ENCODE measurements at regions not wholly inside any gene's neighbourhood (a gene's known extent, or its start where the extent isn't known, plus 50 kb on each side); places are given as distances from the start of the nearest gene placed in this dataset.
"Not testable (repeated sequence)": the region's sequence is repeated elsewhere in the genome, so short reads cannot be mapped to it uniquely, and the experiment has no call there.

DNA sequence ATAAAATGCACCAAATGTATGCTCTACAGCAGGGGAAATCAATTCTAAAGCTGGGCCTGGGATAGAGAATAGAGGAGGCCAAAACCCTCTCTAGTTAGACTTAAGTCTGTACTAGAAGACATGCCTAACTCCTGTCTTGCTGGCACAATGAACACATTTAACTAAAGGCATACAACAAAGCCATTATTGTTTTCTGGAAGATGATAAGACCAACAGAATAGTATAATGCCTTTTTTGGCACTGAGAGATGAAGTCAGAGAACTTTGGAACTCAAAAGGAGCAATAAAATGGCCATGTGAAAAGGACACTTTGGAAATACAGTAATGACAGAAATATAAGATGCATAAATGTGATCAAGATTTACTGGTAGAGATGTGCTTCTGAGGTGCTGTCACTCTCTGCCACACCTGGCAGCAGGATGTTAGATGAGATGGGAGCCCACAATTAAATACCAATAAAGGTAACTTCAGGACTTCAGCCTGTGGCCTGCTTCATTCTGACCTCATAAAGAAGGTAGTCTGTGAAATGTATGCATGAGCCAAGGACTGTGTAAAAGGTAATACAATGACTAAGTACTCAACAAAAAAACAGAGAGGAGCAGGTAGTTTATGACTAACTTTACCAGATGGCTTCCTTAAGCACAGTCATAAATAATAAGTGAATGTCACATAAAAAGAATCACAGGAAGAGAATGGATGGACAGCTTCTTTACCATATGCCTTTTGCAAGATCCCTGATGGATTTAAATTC lies 333.4 kb downstream of the BCKDHB start:
- no peak for FAIRE-seq

DNA sequence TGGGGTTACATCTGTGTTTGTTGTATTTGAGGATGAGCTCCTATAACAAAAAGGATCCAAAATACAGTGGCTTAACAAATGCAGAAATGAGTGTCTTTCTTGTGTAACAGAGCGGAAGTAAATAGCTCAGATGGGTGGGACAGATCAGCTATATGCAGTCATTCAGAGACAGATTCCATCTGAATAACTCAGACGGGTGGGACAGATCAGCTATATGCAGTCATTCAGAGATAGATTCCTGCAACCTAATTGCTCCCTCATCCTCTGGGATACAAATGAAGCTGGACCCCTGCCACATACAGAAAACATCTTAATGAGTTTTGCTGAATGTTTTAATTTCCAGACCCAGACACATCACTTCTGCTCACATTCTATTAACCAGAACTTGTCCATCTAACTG lies 332.3 kb downstream of the BCKDHB start:
- FAIRE-seq = no peak

DNA sequence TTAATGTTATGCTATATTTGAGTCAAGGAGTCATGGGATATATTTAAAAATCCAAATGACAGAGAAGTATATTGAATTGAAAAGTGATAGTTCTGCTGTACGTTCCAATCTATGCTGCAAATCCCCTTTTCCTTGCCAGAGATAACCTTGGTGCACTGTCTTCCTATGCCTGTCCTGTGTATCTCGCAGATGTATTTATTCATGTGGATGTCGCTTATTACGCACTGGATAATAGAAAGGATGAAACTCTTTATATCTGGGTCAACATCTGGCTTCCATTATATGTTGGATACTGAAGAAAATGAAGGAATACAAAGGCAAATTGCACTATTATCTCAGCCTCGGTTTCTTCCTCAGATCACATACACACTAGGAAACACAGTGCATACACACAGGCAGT lies 331.3 kb downstream of the BCKDHB start:
- FAIRE-seq = no peak

DNA sequence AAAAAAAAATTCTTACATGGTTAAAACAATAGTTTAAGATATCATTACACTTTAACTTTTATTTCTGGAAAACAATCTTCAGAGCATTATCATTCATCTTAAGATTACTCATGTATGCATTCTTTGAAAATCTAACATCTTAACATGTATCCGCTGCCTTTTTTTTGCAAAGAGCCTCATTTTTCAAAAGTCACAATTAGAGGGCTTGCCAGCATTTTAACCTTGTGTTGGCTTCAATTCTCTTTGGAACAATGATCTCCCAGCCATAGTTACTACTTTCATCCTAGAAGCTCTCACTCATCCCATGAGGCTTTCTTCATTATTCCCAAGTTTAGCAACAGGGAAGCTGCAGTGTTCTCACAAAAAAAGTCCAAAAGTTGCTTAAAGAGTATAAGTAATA lies 330.8 kb downstream of the BCKDHB start:
- no peak for FAIRE-seq

DNA sequence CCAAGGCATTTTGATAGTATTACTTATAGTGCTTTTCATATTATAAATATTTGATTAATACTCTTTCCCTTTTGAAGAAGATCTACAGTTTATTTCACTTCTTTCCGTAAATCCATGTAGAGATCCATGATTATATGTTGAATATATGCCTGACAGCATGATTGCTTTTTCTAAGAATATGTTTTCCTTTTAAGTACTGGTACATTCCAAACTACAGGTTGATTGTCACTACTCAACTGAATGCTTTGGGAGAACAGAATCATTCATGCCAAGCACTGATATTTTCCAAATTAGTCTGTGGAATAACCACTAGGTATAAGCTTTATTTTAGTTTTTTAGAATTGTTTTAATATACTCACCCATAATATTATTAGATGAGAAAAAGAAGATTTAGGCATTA lies 330.2 kb downstream of the BCKDHB start:
- FAIRE-seq = no peak

DNA sequence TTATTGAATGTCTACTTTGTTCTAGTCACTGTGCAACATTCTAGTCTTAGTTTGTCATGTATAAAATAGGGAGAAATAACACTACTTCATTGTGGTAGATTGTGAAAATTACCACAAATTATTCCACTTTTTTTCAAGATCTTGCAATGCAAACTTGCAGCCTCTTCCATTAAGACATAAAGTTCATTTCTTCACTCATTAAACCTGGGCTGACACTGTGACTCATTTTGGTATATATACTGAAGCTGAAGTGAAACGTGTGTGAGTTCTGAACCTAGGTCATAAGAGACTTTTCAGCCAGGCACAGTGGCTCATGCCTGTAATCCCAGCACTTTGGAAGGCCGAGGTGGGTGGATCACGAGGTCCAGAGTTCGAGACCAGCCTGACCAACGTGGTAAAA lies 329.0 kb downstream of the BCKDHB start:
- no peak for FAIRE-seq

DNA sequence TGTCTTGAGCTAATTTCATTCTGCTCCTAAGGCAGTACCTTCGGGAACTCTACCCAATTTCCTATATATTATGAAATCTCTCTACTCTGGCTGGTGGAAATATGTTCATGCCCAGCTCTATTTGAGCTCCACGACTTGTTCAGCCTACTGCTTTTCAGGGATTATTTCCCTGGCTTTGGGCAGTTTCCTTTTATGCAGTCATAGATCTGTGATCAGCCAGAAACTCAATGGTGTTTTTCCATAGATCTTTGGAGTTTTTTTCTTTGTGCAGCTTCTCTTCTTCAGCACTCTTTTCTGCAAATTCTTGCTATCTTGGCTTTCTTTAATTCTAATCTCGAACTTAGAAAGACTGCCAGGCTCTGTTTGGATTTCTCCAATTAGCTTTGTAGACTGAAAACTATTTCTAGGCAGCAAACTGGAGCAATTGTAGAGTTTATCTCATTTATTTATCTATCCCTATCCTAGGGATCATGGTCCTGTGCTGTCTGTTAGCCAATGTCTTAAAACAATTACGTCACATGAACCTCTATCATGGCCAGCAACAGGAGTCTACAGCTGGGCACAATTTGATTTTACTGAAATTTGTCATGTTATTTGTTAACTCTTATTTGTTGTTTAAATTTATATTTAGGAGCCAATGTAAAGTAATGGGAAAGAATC lies 328.4 kb downstream of the BCKDHB start:
- no peak for FAIRE-seq

DNA sequence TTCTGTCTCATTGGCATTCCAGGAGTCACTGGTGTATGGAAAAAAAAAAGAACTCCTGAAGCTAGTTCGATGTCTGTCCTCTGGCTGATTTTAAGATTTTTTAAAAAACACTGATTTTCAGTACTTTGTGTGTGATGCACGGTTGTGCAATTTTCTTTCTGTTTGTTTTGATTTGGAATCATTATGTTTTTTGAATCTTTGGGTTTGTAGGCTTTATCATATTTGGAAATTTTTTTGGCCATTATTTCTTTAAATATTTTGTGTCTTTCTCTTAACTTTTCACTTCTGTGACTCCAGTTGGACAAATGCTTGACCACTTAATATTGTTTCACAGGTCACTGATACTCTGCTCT lies 327.2 kb downstream of the BCKDHB start:
- FAIRE-seq = no peak

DNA sequence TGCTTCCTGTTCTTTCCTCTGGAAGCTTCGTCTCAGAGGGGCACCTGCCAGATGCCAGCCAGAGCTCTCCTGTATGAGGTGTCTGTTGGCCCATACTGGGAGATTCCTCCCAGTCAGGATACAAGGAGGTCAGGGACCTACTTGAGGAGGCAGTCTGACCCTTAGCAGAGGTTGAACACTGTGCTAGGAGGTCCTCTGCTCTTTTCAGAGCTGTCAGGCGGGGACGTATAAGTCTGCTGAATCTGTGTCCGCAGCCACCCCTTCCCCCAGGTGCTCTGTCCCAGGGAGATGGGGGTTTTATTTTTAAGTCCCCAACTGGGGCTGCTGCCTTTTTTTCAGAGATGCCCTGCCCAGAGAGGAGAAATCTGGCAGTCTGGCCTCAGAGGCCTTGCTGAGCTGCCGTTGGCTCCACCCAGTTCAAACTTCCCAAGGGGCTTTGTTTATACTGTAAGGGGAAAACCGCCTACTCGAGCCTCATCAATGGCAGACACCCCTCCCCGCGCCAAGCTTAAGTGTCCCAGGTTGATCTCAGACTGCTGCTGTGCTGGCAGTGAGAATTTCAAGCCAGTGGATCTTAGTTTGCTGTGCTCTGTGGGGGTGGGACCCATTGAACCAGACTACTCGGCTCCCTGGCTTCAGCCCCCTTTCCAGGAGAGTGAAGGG lies 326.7 kb downstream of the BCKDHB start:
- no peak for FAIRE-seq

DNA sequence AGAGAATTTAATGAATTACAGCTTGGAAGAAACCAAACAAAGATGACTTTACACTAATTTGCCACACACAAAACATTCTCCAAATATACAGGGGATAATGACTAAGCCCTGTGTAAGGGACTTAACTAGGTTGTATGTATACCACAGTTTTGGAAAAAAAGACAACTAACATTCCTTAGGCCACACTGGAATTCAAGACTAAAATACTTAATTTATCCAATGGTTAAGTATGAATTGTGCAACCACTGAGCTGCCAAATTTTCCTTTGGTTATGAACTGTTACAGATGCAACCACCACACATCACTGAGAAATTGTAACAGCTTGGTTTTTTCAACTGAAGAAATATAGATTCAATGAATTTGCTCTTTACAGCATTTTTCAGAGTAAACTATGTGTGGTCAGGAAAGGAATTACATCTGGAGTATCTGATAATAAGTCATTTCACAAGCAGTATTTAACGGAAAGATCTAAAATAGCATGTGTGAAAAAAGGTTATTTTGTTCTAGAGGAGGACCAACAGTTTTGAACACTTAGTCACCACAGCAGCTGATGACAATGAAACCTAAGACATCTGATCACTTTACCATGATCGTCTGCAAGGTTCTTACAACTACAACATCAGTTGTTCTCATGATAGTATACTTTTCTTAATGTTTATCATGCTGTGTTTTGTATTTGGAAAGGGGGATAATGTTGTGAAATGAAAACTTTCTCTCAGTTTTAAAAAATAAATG lies 318.8 kb downstream of the BCKDHB start:
- no peak for FAIRE-seq

DNA sequence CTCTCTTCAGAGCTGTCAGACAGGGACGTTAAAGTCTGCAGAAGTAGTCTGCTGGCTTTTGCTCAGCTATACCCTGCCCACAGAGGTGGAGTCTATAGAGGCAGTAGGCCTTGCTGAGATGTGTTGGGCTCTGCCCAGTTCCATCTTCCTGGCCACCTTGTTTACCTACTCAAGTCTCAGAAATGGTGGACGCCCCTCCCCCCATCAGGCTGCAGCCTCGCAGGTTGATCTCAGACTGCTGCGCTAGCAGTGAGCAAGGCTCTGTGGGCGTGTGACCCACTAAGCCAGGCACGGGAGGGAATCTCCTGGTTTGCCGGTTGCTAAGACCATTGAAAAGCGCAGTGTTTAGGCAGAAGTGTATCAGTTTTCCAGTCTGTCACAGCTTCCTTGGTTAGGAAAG lies 305.0 kb downstream of the BCKDHB start:
- no peak for FAIRE-seq

DNA sequence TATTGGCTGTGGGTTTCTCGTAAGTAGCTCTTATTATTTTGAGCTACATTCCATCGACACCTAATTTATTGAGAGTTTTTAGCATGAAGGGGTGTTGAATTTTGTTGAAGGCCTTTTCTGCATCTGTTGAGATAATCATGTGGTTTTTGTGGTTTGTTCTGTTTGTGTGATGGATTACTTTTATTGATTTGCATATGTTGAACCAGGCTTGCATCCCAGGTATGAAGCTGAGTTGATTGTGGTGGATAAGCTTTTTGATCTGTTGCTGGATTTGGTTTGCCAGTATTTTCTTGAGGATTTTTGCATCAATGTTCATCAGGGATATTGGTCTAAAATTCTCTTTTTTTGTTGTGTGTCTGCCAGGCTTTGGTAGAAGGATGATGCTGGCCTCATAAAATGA lies 301.5 kb downstream of the BCKDHB start:
- not testable (repeated sequence) for FAIRE-seq

DNA sequence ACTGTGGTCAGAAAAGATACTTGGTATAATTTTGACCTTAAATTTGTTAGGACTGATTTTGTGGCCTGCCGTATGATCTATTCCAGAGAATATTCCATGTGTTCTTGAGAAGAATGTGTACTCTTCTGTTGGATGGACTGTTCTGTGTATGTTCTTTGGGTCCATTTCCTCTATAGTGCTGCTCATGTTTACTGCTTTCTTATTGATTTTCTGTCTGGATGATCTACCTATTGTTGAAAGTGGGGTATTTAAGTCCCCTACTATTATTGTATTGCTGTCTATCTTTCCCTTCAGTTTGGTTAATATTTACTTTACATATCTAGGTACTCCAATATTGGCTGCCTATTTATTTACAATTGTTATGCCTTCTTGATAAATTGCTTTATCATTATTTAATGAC lies 298.4 kb downstream of the BCKDHB start:
- no peak for FAIRE-seq

DNA sequence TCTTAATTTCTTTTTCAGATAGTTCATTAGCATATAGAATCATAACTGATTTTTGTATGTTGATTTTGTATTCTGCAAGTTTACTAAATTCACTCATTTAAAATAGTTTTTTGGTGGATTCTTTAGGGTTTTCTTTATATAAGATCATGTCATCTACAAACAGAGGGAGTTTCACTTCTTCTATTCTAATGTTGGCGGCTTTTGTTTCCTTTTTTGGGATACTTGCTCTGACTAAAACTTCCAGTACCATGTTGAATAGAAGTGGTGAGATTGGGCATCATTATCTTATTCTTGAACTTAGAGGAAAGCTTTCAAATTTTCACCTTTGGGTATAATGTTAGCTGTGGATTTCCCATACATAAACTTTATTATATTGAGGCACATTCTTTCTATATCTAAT lies 296.9 kb downstream of the BCKDHB start:
- no peak for FAIRE-seq

DNA sequence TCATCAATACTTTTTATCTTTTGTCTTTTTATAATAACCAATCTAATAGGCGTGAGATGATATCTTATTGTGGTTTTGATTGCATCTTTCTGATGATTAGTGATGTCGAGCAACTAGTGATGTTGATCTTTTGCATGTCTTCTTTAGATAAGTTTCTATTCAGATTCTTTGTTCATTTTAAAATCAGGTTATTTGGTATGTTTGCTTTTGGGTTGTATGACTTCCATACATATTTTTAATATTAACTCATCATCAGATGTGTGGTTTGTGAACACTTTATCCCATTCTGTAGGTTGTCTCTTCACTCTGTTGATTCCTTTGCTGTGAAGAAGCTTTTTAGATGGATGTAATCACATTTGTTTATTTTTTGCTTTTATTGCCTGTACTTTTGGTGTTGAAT lies 295.8 kb downstream of the BCKDHB start:
- FAIRE-seq = no peak

Data from G401.6 (cell line).